ENCODE measurements at regions not wholly inside any gene's neighbourhood (a gene's known extent, or its start where the extent isn't known, plus 50 kb on each side); places are given as distances from the start of the nearest gene placed in this dataset.

- in situ Hi-C loops (cut with HindIII; ENCODE audit: low sequenced_read_pairs), result no loop called here
- no peak for DNase-seq (ENCODE audit: low read depth)
- TF ChIP-seq, protein P1, sequence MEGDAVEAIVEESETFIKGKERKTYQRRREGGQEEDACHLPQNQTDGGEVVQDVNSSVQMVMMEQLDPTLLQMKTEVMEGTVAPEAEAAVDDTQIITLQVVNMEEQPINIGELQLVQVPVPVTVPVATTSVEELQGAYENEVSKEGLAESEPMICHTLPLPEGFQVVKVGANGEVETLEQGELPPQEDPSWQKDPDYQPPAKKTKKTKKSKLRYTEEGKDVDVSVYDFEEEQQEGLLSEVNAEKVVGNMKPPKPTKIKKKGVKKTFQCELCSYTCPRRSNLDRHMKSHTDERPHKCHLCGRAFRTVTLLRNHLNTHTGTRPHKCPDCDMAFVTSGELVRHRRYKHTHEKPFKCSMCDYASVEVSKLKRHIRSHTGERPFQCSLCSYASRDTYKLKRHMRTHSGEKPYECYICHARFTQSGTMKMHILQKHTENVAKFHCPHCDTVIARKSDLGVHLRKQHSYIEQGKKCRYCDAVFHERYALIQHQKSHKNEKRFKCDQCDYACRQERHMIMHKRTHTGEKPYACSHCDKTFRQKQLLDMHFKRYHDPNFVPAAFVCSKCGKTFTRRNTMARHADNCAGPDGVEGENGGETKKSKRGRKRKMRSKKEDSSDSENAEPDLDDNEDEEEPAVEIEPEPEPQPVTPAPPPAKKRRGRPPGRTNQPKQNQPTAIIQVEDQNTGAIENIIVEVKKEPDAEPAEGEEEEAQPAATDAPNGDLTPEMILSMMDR (IDR thresholded peaks at IDR 0.05; ENCODE audit: low read depth, low read length, missing control alignments), result no peak
- H3K4me3 ChIP-seq (ENCODE audit: low read depth, low read length), result no peak overlapping the region
These were observed 806.3 kb upstream of the NECTIN3 start for GRCh38 chr3:110265302-110265701.

DNA sequence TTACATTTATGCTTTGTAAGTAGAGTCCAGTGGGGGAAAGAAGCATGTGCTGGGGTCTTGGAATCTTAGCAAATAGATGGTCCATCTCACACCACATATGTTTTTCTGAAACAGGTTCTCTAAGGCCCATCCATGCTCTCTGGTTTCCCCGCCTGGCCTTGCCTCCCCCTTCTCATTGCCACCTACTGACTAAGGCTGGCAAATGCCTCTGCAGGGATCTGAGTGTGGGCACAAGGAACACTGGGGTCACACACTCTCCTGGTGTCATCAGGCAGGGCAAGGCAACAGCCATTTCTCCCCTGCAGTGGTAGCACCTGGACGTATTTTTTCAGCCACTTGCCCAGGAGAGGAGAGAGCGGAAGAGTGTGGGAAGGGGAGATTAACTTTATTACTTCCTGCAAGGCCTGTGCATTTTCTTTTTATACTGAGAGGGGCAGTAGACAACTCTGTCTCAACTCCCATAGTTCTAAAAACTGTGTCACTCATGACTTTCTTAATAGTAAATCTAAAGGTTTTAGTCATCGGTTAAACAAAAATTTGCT is 804.2 kb upstream of the NECTIN3 start:
- in situ Hi-C loops (cut with HindIII; ENCODE audit: low sequenced_read_pairs), result no loop called here
- DNase-seq (ENCODE audit: low read depth), result no peak
- no peak overlapping the region for H3K4me3 ChIP-seq (ENCODE audit: low read depth, low read length)
- TF ChIP-seq, protein P1 (IDR thresholded peaks at IDR 0.05; ENCODE audit: low read depth, low read length, missing control alignments), result no peak

DNA sequence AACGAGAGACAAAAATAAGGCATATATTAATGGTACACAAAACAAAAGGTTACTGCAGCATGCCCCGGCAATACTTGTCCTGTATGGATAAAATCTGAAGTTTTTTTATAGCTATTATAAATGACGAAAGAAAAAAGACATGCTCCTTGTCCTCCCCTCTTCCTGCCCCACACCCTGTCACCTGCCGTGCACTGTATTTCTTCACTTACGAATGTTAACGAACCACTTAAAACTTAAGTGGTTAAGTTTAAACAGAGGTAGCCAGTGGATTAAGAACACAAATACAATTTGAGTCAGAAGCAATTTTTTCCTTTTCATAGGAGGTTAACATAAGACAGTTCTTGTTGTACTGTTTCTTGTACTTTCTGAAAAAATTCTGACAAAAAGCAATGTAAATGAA is 799.1 kb upstream of the NECTIN3 start:
- in situ Hi-C loops (cut with HindIII; ENCODE audit: low sequenced_read_pairs), result no loop called here
- no peak overlapping the region for H3K4me3 ChIP-seq (ENCODE audit: low read depth, low read length)
- DNase-seq (ENCODE audit: low read depth), result no peak
- TF ChIP-seq, protein P1 (IDR thresholded peaks at IDR 0.05; ENCODE audit: low read depth, low read length, missing control alignments), result no peak

- no peak for DNase-seq (ENCODE audit: low read depth)
- TF ChIP-seq, protein P1 (IDR thresholded peaks at IDR 0.05; ENCODE audit: low read depth, low read length, missing control alignments), result no peak
- no peak overlapping the region for H3K4me3 ChIP-seq (ENCODE audit: low read depth, low read length)
- in situ Hi-C loops (cut with HindIII; ENCODE audit: low sequenced_read_pairs), result no loop called here
These were observed 779.6 kb upstream of the NECTIN3 start for GRCh38 chr3:110291886-110292501.

DNA sequence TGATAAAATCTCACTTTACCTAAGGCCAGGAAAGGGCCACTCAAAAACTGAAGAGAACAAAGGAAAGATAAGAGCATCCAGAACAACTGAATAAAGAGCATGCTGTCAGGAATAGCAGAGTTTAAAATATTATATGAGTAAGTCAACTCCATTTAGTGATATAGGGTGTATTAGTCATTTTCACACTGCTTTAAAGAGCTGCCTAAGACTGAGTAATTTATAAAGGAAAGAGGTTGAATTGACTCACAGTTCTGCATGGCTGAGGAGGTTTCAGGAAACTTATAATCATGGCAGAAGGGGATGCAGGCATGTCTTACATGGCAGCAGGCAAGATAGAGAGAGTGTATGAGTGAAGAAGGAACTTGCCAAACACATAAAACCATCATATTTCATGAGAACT is 778.0 kb upstream of the NECTIN3 start:
- H3K4me3 ChIP-seq (ENCODE audit: low read depth, low read length), result no peak overlapping the region
- TF ChIP-seq, protein P1 (IDR thresholded peaks at IDR 0.05; ENCODE audit: low read depth, low read length, missing control alignments), result no peak
- in situ Hi-C loops (cut with HindIII; ENCODE audit: low sequenced_read_pairs), result no loop called here
- DNase-seq (ENCODE audit: low read depth), result no peak

DNA sequence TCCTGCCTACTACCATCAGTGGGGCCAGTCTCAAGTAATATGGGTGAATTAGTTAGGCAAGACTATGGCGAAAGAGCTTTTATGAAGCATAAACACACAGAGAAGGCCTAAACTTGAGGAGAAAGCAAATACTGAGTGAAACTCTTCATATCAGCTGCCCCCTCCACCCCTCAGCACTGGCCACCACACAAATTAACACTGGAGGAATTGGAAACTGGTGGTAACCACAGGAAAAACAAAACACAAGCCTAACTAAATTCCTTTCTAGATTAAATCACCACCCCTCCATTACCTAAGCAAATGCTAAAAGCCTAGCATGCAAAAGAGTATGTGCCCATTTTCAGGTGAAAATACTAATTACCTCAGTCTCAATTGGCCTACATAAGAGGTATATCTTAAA is 774.7 kb upstream of the NECTIN3 start:
- TF ChIP-seq, protein P1 (IDR thresholded peaks at IDR 0.05; ENCODE audit: low read depth, low read length, missing control alignments), result no peak
- peak; percentile 8 for DNase-seq (ENCODE audit: low read depth)
- no peak overlapping the region for H3K4me3 ChIP-seq (ENCODE audit: low read depth, low read length)
- in situ Hi-C loops (cut with HindIII; ENCODE audit: low sequenced_read_pairs), result no loop called here

Measured in astrocyte of the cerebellum (primary cell).